Keratinocyte (primary cell): ENCODE measurements at regions not wholly inside any gene's neighbourhood (a gene's known extent, or its start where the extent isn't known, plus 50 kb on each side); places are given as distances from the start of the nearest gene placed in this dataset.
A peak's percentile ranks its signal among the peaks of the same experiment; 100 is the strongest.

Source experiments
- DNase-seq: peaks from one replicate; pipeline ENCODE4 v3.0.0-alpha.2; 2011; ENCODE audit warnings: low read depth, missing footprints, low spot score
- FAIRE-seq: peaks from 2 replicates; lab custom pipeline; 2011; peaks lifted over from hg19 to GRCh38; lab: Jason Lieb, UNC
- H2AFZ ChIP-seq: 2 replicates; pipeline ENCODE4 v1.6.0; 2012; ENCODE audit warnings: low read length, control low read depth, inconsistent platforms; ENCODE audit not compliant: control insufficient read depth
- H3K27ac ChIP-seq: 2 replicates; pipeline ENCODE4 v1.5.1; 2011; ENCODE audit warnings: low read length; ENCODE audit not compliant: control insufficient read depth, insufficient read depth
- H3K27me3 ChIP-seq: 3 replicates; pipeline ENCODE4 v1.6.0; 2011; ENCODE audit warnings: low read length; ENCODE audit not compliant: control insufficient read depth, insufficient read depth; ENCODE audit errors: extremely low read depth
- H3K36me3 ChIP-seq, 2 experiments: 2 replicates in 1 of 2; 3 replicates in 1 of 2; pipeline ENCODE4 v1.5.1; 2011; ENCODE audit warnings: low read length in 2 of 2, mild to moderate bottlenecking in 1 of 2; ENCODE audit not compliant: control insufficient read depth in 2 of 2, insufficient read depth in 2 of 2; ENCODE audit errors: extremely low read depth in 1 of 2
- H3K4me1 ChIP-seq: 3 replicates; pipeline ENCODE4 v1.5.1; 2011; ENCODE audit warnings: low read length; ENCODE audit not compliant: control insufficient read depth, insufficient read depth; ENCODE audit errors: extremely low read depth
- H3K4me2 ChIP-seq: 3 replicates; pipeline ENCODE4 v1.6.0; 2011; ENCODE audit warnings: low read depth, low read length; ENCODE audit not compliant: control insufficient read depth, insufficient read depth; ENCODE audit errors: extremely low read depth
- H3K4me3 ChIP-seq, 3 experiments: fragments of 200-600 bp in 1 of 3; sonication (generic) in 1 of 3; 2 replicates in 2 of 3; 3 replicates in 1 of 3; pipeline ENCODE4 v1.5.1; 2011 to 2016; ENCODE audit warnings: low read length in 3 of 3, mild to moderate bottlenecking in 3 of 3, control low read depth in 2 of 3, inconsistent platforms in 1 of 3, low read depth in 1 of 3, mixed read lengths in 1 of 3, mixed run types in 1 of 3, moderate library complexity in 1 of 3; ENCODE audit not compliant: control insufficient read depth in 2 of 3, insufficient read depth in 2 of 3; ENCODE audit errors: extremely low read depth in 1 of 3
- H3K79me2 ChIP-seq: 2 replicates; pipeline ENCODE4 v1.6.0; 2012; ENCODE audit warnings: low read length; ENCODE audit not compliant: control insufficient read depth, insufficient read depth
- H3K9ac ChIP-seq: 3 replicates; pipeline ENCODE4 v1.6.0; 2011; ENCODE audit warnings: low read length; ENCODE audit not compliant: control insufficient read depth, insufficient read depth; ENCODE audit errors: extremely low read depth
- H3K9me1 ChIP-seq: 3 replicates; pipeline ENCODE4 v1.6.0; 2011; ENCODE audit warnings: low read length; ENCODE audit not compliant: control insufficient read depth, insufficient read depth; ENCODE audit errors: extremely low read depth
- H3K9me3 ChIP-seq: 2 replicates; pipeline ENCODE4 v1.5.1; 2012; ENCODE audit warnings: low read depth, low read length; ENCODE audit not compliant: control insufficient read depth
- H4K20me1 ChIP-seq: 3 replicates; pipeline ENCODE4 v1.6.0; 2011; ENCODE audit warnings: low read length; ENCODE audit not compliant: control insufficient read depth, insufficient read depth; ENCODE audit errors: extremely low read depth
- CTCF ChIP-seq, 3 experiments: IDR thresholded peaks in 1 of 3; conservative IDR thresholded peaks in 1 of 3; optimal IDR thresholded peaks in 1 of 3; 2 replicates in 2 of 3; 3 replicates in 1 of 3; pipeline versions ENCODE3 to v1.5.1; 2011; ENCODE audit warnings: low read length in 3 of 3, mild to moderate bottlenecking in 3 of 3, moderate library complexity in 2 of 3, control low read depth in 1 of 3, inconsistent platforms in 1 of 3; ENCODE audit not compliant: insufficient read depth in 2 of 3; ENCODE audit errors: extremely low read depth in 1 of 3
- EZH2 ChIP-seq: IDR thresholded peaks from one replicate; pipeline ENCODE4 v1.6.1; 2012; ENCODE audit warnings: inconsistent platforms, mild to moderate bottlenecking, low read length, moderate library complexity
- dilution Hi-C: fragments of 300-500 bp; cut with MboI; formaldehyde crosslinking; loops from one replicate; pipeline ENCODE4 v1.7.0; 2020; ENCODE audit warnings: low sequenced_read_pairs; ENCODE audit not compliant: extremely low pct_ligation_motif_present

GRCh38 chr15:81514725-81515124 is 140.7 kb upstream of the TMC3 start:
- Histone ChIP-seq H3K27ac (no peak overlapping the region), H3K9me1 (no peaks in the 10 kb centered on the region), H3K27me3 (no peaks in the 10 kb centered on the region), H3K4me3 (no peak overlapping the region), H3K36me3 (no peaks in the 10 kb centered on the region), H2AFZ (no peak overlapping the region), H3K9ac (no peak overlapping the region), H3K4me1 (peaks cover 12% of the 10 kb centered on the region), H3K9me3 (no peaks in the 10 kb centered on the region), H4K20me1 (no peaks in the 10 kb centered on the region), H3K79me2 (no peaks in the 10 kb centered on the region), H3K4me2 (no peak overlapping the region)
- TF ChIP-seq EZH2 (no peak), CTCF (optimal IDR thresholded peaks at IDR 0.05 in 1 of 3, IDR thresholded peaks at IDR 0.05 in 1 of 3, conservative IDR thresholded peaks at IDR 0.05 in 1 of 3; ENCODE audit: extremely low read depth in 1 of 3, insufficient read depth in 2 of 3, low read length in 3 of 3) (no peak)
- DNase-seq = no peak
- dilution Hi-C loops = no loop called here
- no peak for FAIRE-seq

GRCh38 chr15:81511138-81511537 is 137.1 kb upstream of the TMC3 start:
- no peaks in the 10 kb centered on the region for H3K27me3 ChIP-seq
- DNase-seq = no peak
- peaks cover 19% of the 10 kb centered on the region for H3K4me1 ChIP-seq
- no peak overlapping the region for H3K9ac ChIP-seq
- no peaks in the 10 kb centered on the region for H3K9me3 ChIP-seq
- no peak for FAIRE-seq
- no peak overlapping the region for H3K4me3 ChIP-seq
- no peaks in the 10 kb centered on the region for H3K36me3 ChIP-seq
- TF ChIP-seq EZH2 (no peak), CTCF (optimal IDR thresholded peaks at IDR 0.05 in 1 of 3, IDR thresholded peaks at IDR 0.05 in 1 of 3, conservative IDR thresholded peaks at IDR 0.05 in 1 of 3; ENCODE audit: extremely low read depth in 1 of 3, insufficient read depth in 2 of 3, low read length in 3 of 3) (no peak)
- H3K9me1 ChIP-seq = no peaks in the 10 kb centered on the region
- no peaks in the 10 kb centered on the region for H4K20me1 ChIP-seq
- peak overlapping the region; percentile 30 for H3K27ac ChIP-seq
- dilution Hi-C loops = no loop called here
- no peak overlapping the region for H2AFZ ChIP-seq
- no peak overlapping the region for H3K4me2 ChIP-seq
- no peaks in the 10 kb centered on the region for H3K79me2 ChIP-seq
